ENCODE measurements at regions not wholly inside any gene's neighbourhood (a gene's known extent, or its start where the extent isn't known, plus 50 kb on each side); places are given as distances from the start of the nearest gene placed in this dataset.

- H3K4me3 Mint-ChIP-seq: no peak overlapping the region
- DNase-seq: no peak
- ATAC-seq: no peak
- H3K4me1 Mint-ChIP-seq: no peaks in the 10 kb centered on the region
- H3K27me3 Mint-ChIP-seq: no peaks in the 10 kb centered on the region
- CTCF ChIA-PET: no interaction called here
- no peaks in the 10 kb centered on the region for H3K36me3 Mint-ChIP-seq
- peaks cover 7% of the 10 kb centered on the region for H3K9me3 Mint-ChIP-seq (ENCODE audit: low read depth)
- no peak overlapping the region for H3K27ac Mint-ChIP-seq
These were observed 114.8 kb upstream of the FLRT2 start for GRCh38 chr14:85415015-85415712.

GRCh38 chr14:85416771-85417170 lies 113.2 kb upstream of the FLRT2 start:
- H3K4me1 Mint-ChIP-seq: no peaks in the 10 kb centered on the region
- no peak for ATAC-seq
- H3K27ac Mint-ChIP-seq: no peak overlapping the region
- peaks cover 4% of the 10 kb centered on the region for H3K9me3 Mint-ChIP-seq (ENCODE audit: low read depth)
- CTCF ChIA-PET: no interaction called here
- DNase-seq: no peak
- no peaks in the 10 kb centered on the region for H3K36me3 Mint-ChIP-seq
- no peaks in the 10 kb centered on the region for H3K27me3 Mint-ChIP-seq
- H3K4me3 Mint-ChIP-seq: no peak overlapping the region

GRCh38 chr14:85417396-85417795 lies 112.5 kb upstream of the FLRT2 start:
- H3K27me3 Mint-ChIP-seq: no peaks in the 10 kb centered on the region
- no peaks in the 10 kb centered on the region for H3K4me1 Mint-ChIP-seq
- DNase-seq: no peak
- CTCF ChIA-PET: no interaction called here
- no peak overlapping the region for H3K27ac Mint-ChIP-seq
- ATAC-seq: no peak
- peaks cover 4% of the 10 kb centered on the region for H3K9me3 Mint-ChIP-seq (ENCODE audit: low read depth)
- H3K4me3 Mint-ChIP-seq: no peak overlapping the region
- no peaks in the 10 kb centered on the region for H3K36me3 Mint-ChIP-seq

- no peaks in the 10 kb centered on the region for H3K4me1 Mint-ChIP-seq
- no peaks in the 10 kb centered on the region for H3K27me3 Mint-ChIP-seq
- no peaks in the 10 kb centered on the region for H3K36me3 Mint-ChIP-seq
- no peak for DNase-seq
- H3K4me3 Mint-ChIP-seq: no peak overlapping the region
- no peak overlapping the region for H3K27ac Mint-ChIP-seq
- CTCF ChIA-PET: no interaction called here
- peaks cover 4% of the 10 kb centered on the region for H3K9me3 Mint-ChIP-seq (ENCODE audit: low read depth)
- no peak for ATAC-seq
These were observed 111.2 kb upstream of the FLRT2 start for GRCh38 chr14:85418721-85419120.

- ATAC-seq (no peak), DNase-seq (no peak)
- H3K27me3 Mint-ChIP-seq: no peaks in the 10 kb centered on the region
- no peaks in the 10 kb centered on the region for H3K36me3 Mint-ChIP-seq
- H3K4me3 Mint-ChIP-seq: no peak overlapping the region
- peaks cover 2% of the 10 kb centered on the region for H3K9me3 Mint-ChIP-seq (ENCODE audit: low read depth)
- no peaks in the 10 kb centered on the region for H3K4me1 Mint-ChIP-seq
- no peak overlapping the region for H3K27ac Mint-ChIP-seq
- CTCF ChIA-PET: no interaction called here
These were observed 109.7 kb upstream of the FLRT2 start for GRCh38 chr14:85420278-85420677.

GRCh38 chr14:85420707-85421106 lies 109.2 kb upstream of the FLRT2 start:
- Mint-ChIP-seq H3K27me3 (no peaks in the 10 kb centered on the region), H3K36me3 (no peaks in the 10 kb centered on the region), H3K9me3 (ENCODE audit: low read depth) (peaks cover 3% of the 10 kb centered on the region), H3K27ac (no peak overlapping the region), H3K4me1 (no peaks in the 10 kb centered on the region), H3K4me3 (no peak overlapping the region)
- CTCF ChIA-PET: no interaction called here
- DNase-seq (no peak), ATAC-seq (no peak)

- peaks cover 4% of the 10 kb centered on the region for H3K9me3 Mint-ChIP-seq (ENCODE audit: low read depth)
- H3K4me3 Mint-ChIP-seq: no peak overlapping the region
- no peaks in the 10 kb centered on the region for H3K4me1 Mint-ChIP-seq
- no peak overlapping the region for H3K27ac Mint-ChIP-seq
- H3K36me3 Mint-ChIP-seq: no peaks in the 10 kb centered on the region
- H3K27me3 Mint-ChIP-seq: no peaks in the 10 kb centered on the region
- ATAC-seq (no peak), DNase-seq (no peak)
- CTCF ChIA-PET: no interaction called here
These were observed 108.6 kb upstream of the FLRT2 start for GRCh38 chr14:85421186-85421877.

GRCh38 chr14:85423889-85424288 lies 106.1 kb upstream of the FLRT2 start:
- Mint-ChIP-seq H3K27ac (no peak overlapping the region), H3K4me1 (no peaks in the 10 kb centered on the region), H3K9me3 (ENCODE audit: low read depth) (peaks cover 4% of the 10 kb centered on the region), H3K4me3 (no peak overlapping the region), H3K36me3 (no peaks in the 10 kb centered on the region), H3K27me3 (no peaks in the 10 kb centered on the region)
- ATAC-seq: no peak
- CTCF ChIA-PET: no interaction called here
- DNase-seq: no peak

- no peak overlapping the region for H3K27ac Mint-ChIP-seq
- H3K4me1 Mint-ChIP-seq: no peaks in the 10 kb centered on the region
- no peak for DNase-seq
- H3K36me3 Mint-ChIP-seq: no peaks in the 10 kb centered on the region
- H3K27me3 Mint-ChIP-seq: no peaks in the 10 kb centered on the region
- H3K9me3 Mint-ChIP-seq (ENCODE audit: low read depth): peaks cover 4% of the 10 kb centered on the region
- H3K4me3 Mint-ChIP-seq: no peak overlapping the region
- CTCF ChIA-PET: no interaction called here
- no peak for ATAC-seq
These were observed 104.4 kb upstream of the FLRT2 start for GRCh38 chr14:85425507-85425906.

- Mint-ChIP-seq H3K4me1 (no peaks in the 10 kb centered on the region), H3K27ac (no peak overlapping the region), H3K9me3 (ENCODE audit: low read depth) (peaks cover 4% of the 10 kb centered on the region), H3K27me3 (no peaks in the 10 kb centered on the region), H3K4me3 (no peak overlapping the region), H3K36me3 (no peaks in the 10 kb centered on the region)
- no peak for DNase-seq
- no peak for ATAC-seq
- CTCF ChIA-PET: interaction anchor here (1.8 kb wide), 1 partner anchor 10 kb away, joined by 3 read pairs; no protein-coding TSS in a partner anchor
These were observed 103.6 kb upstream of the FLRT2 start for GRCh38 chr14:85426068-85426935.

- no peak overlapping the region for H3K4me3 Mint-ChIP-seq
- no peak for DNase-seq
- no peaks in the 10 kb centered on the region for H3K36me3 Mint-ChIP-seq
- no peaks in the 10 kb centered on the region for H3K4me1 Mint-ChIP-seq
- CTCF ChIA-PET: no interaction called here
- H3K27ac Mint-ChIP-seq: no peak overlapping the region
- ATAC-seq: no peak
- H3K27me3 Mint-ChIP-seq: no peaks in the 10 kb centered on the region
- H3K9me3 Mint-ChIP-seq (ENCODE audit: low read depth): peaks cover 4% of the 10 kb centered on the region
These were observed 101.0 kb upstream of the FLRT2 start for GRCh38 chr14:85428926-85429325.

GRCh38 chr14:85437148-85437547 lies 92.8 kb upstream of the FLRT2 start:
- Mint-ChIP-seq H3K9me3 (ENCODE audit: low read depth) (peaks cover 5% of the 10 kb centered on the region), H3K4me3 (no peak overlapping the region), H3K27me3 (no peaks in the 10 kb centered on the region), H3K27ac (no peak overlapping the region), H3K4me1 (no peaks in the 10 kb centered on the region), H3K36me3 (no peaks in the 10 kb centered on the region)
- ATAC-seq (no peak), DNase-seq (no peak)
- CTCF ChIA-PET: no interaction called here

GRCh38 chr14:85438001-85438400 lies 91.9 kb upstream of the FLRT2 start:
- ATAC-seq: no peak
- no peaks in the 10 kb centered on the region for H3K27me3 Mint-ChIP-seq
- H3K27ac Mint-ChIP-seq: no peak overlapping the region
- CTCF ChIA-PET: no interaction called here
- no peak for DNase-seq
- no peaks in the 10 kb centered on the region for H3K36me3 Mint-ChIP-seq
- no peaks in the 10 kb centered on the region for H3K4me1 Mint-ChIP-seq
- H3K9me3 Mint-ChIP-seq (ENCODE audit: low read depth): peaks cover 5% of the 10 kb centered on the region
- H3K4me3 Mint-ChIP-seq: no peak overlapping the region

GRCh38 chr14:85438481-85438942 lies 91.4 kb upstream of the FLRT2 start:
- H3K4me3 Mint-ChIP-seq: no peak overlapping the region
- ATAC-seq (no peak), DNase-seq (no peak)
- no peaks in the 10 kb centered on the region for H3K4me1 Mint-ChIP-seq
- no peak overlapping the region for H3K27ac Mint-ChIP-seq
- CTCF ChIA-PET: no interaction called here
- H3K9me3 Mint-ChIP-seq (ENCODE audit: low read depth): peaks cover 5% of the 10 kb centered on the region
- no peaks in the 10 kb centered on the region for H3K36me3 Mint-ChIP-seq
- H3K27me3 Mint-ChIP-seq: no peaks in the 10 kb centered on the region

All from activated CD8-positive, alpha-beta memory T cell treated with anti-CD3 and anti-CD28 coated beads, Interleukin-2, amount 10 ng/mL, durations not matched to agents 7 days and 5 days (primary cell).